GOT3 (cell line): ENCODE measurements at regions not wholly inside any gene's neighbourhood (a gene's known extent, or its start where the extent isn't known, plus 50 kb on each side); places are given as distances from the start of the nearest gene placed in this dataset.

Experiments used
- DNase-seq: peaks from one replicate; lab custom pipeline; 2025; ENCODE audit warnings: mixed read lengths; lab: John Stamatoyannopoulos, UW

GRCh38 chr2:139293992-139294548, 513.9 kb upstream of the NXPH2 start:
- DNase-seq = no peak

DNA sequence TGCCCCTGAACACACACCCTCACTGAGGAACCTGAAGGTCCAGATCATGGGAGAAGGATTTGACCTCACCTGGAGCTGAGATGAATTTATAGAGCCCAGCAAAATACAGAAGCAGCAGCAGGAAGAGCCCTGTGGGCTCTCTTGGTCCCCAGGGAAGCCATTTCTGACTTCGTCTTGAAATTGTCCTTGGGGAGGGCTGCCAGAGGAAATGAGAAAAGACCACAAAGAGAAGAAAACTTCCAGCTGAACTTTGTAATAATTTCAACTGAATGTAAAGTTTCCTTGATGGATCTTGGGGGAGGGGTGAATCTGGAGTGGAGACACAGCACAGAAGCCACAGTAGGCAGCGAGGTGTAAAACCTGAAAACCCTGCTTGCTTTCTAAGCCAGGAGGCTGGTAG, 500.9 kb upstream of the NXPH2 start:
- no peak for DNase-seq

DNA sequence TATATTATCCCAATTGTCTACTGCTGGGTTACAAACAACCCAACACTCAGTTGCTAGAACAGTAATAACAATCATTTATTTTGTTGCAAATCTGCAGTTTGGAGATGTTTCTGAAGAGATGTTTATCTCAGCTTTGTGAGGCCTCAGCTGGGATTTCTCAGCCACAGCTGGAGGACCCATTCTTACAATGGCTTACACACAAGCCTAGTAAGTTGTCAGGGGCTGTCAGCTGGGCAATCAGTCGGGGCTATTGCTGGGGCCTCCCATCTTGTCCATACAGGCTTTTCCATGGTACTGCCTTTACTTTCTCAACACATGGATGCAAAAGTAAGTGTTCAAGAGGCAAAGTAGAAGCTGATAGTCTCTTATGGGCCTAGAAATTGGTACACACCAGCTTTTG, 491.7 kb upstream of the NXPH2 start:
- DNase-seq = no peak

DNA sequence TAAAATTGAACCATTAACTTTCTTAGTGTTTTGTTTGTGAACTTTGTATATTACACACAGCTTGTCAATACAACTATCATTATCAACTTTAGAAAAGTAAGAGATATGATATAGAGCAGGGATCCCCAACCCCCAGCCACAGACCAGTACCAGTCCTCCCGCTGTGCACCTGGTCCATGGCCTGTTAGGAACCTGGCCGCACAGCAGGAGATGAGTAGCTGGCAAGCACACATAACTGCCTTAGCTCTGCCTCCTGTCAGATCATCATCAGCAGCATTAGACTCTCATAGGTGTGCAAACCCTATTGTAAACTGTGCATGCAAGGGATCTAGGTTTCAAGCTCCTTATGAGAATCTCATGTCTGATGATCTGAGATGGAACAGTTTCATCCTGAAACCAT, 491.0 kb upstream of the NXPH2 start:
- no peak for DNase-seq

GRCh38 chr2:139260052-139260430, 479.9 kb upstream of the NXPH2 start:
- DNase-seq = no peak

GRCh38 chr2:139259422-139260051, 479.3 kb upstream of the NXPH2 start:
- no peak for DNase-seq

DNA sequence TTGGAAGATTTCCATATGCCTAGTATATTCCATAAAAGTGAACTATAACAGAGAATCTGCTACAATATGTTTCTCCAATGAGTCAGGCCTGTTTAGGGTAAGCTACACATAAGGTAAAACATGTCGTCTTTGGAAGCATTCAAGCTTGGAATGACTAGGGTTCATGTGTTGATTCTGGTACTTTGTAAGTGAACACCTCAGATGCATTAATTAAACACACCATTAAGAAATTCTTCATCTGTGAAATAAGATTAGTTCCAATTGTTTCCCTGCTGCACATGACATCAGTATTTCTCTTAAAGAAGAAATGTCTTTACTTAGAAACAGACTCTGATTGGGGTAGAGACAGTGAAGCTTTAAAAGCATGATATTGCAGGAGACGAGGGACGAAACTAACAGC, 461.1 kb upstream of the NXPH2 start:
- no peak for DNase-seq

GRCh38 chr2:139237023-139237422, 456.8 kb upstream of the NXPH2 start:
- DNase-seq = no peak

GRCh38 chr2:139230881-139231280, 450.7 kb upstream of the NXPH2 start:
- no peak for DNase-seq

- no peak for DNase-seq
Measured at GRCh38 chr2:139228276-139228675, 448.1 kb upstream of the NXPH2 start.

DNA sequence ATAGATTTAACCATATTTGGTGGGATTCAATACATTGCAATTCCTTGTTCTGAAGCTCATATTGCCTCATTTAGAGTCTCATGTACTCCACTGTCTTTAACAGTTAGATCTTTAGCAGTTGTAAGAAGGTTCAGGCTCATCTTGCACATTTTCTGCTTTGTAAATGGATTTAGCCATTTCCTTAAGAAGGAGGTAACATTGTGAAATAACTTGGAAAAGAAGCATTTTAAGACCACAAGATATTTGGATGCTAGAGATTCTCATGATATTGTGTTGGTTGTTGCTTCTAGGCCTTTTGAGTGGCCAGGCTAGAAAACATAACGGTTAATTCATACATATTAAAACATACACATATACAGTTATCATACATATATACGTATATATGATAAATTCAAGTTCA, 445.8 kb upstream of the NXPH2 start:
- DNase-seq = no peak

GRCh38 chr2:139218181-139218580, 438.0 kb upstream of the NXPH2 start:
- no peak for DNase-seq

- no peak for DNase-seq
Measured at GRCh38 chr2:139217641-139218040, 437.5 kb upstream of the NXPH2 start.

DNA sequence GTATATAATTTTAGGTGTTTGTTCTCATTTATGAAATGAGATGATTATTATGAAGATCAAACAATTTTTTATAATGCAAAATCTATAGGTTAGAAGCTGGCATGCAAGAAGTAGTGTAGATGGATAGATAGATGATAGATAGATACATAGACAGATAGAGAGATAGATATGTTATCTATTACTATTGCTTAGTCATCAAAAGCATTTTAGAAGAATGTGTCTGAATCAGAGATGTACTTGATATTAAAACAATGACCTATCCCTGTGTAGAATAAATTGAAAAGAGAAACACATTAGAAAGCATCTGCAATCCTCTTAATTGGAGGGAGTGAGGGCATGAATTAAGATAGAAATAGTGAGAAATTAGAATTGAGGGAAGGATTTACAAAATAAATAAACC, 436.2 kb upstream of the NXPH2 start:
- DNase-seq = no peak

DNA sequence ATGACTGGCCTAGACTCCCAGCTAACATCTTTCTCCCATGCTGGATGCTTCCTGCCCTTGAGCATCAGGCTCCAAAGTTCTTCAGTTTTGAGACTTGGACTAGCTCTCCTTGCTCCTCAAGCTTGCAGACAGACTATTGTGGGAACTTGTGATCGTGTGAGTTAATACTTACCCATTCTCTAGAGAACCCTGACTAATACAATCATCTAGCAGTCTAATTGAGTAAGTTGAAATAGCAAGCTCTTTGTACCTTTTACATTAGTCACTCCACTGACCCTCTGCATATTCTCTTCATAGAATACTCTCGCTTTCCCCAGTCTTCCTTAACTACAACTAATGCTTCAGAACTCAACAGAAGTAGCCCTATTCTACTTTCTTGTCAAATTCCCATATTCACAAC, 434.6 kb upstream of the NXPH2 start:
- DNase-seq = no peak

DNA sequence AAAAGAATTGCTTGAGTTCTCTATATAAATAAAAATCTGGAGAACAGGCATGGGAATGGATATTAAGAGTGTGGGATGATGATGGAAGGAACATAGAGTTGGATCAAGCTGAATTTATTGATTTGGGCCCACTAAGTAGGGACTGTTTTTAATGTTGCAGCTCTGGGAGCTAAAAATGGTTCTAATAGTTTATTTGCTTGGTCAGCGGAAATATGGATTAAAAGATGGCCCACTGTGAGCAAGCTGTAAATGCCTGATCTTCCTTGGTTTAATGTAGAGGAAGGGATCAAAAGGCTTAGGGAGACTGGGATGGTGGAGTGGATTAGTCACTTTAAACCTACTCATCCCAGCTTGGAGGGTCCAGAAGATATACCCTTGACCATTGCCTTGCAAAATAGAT, 429.4 kb upstream of the NXPH2 start:
- DNase-seq = no peak

- no peak for DNase-seq
Measured at GRCh38 chr2:139201516-139201915, 421.3 kb upstream of the NXPH2 start.

GRCh38 chr2:139196754-139197153, 416.6 kb upstream of the NXPH2 start:
- no peak for DNase-seq

DNA sequence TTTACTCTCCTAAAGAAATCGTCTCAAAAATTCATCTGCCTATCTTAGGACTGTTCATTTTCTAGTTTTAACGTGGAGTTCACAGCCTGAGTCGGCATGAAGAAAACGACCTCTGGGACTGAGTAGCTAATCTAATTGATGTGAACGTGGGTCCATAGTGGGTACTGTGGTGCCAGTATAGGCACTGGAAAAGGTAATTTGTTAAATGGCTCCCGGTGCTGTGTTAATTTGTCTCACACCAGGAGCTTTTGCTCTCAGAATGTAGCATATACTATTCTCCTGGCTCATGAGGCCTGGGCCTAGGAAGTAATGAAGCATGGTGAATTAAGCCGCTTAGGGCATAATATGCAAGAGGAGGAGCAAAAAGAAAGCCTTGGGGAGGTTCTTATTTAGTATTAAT, 414.4 kb upstream of the NXPH2 start:
- DNase-seq = no peak

DNA sequence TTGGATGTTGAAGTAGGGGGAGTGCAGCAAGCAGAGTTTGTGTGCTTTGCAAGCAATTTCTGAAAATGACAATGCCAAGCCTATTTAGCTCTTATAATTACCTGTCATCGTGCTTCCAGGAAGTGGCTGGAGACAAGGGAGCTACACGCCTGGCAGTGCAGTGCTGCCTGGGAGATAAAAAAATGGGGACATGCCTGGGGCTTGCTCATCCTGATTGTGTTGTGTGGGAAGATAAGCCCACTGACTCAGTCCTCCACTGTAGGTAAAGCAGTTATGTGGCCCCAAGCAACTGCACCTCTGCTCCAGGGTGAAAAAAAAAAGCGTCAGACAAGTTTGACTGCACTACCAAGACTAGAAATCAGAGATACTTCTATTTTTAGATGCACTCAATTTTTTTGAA, 396.9 kb upstream of the NXPH2 start:
- DNase-seq = no peak

- DNase-seq = no peak
Measured at GRCh38 chr2:139175510-139175909, 395.3 kb upstream of the NXPH2 start.

- DNase-seq = no peak
Measured at GRCh38 chr2:139170406-139170805, 390.2 kb upstream of the NXPH2 start.

DNA sequence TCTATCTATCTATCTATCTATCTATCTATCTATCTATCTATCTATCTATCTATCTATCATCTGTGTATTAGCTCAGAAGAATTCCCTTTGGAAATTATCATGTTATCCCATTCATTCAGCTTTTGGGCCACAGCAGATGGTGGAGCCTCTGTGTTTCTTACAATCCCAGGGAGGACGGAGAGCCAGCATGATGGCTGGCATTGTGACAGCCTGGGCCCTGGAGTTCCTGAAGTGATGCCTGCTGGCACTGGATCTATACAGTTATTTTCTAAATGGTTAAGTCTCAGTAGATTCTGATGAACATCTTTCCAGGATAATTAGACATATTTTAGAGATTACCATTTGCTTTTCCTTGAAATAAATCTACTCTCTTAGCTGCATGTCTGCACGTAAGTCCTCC, 385.4 kb upstream of the NXPH2 start:
- DNase-seq = no peak

DNA sequence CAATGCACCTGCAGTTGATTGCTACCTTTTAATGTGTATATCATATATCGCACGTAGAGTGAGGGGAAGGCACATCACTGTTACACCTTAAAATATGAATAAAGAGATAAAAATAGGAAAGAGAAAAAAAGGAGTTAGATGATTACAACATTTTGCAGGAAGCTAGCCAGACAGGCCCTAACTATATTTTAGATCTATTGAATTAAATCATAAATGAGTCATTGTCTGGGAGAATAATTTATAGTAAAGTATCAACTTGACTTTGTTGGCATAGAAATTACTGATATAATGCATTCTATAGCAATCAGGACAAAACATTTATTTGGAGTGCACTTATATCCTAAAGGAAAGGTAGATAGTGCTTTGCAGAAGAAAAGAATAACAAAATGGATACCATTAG, 384.9 kb upstream of the NXPH2 start:
- DNase-seq = no peak
